GM23338 (cell line): ENCODE measurements at regions not wholly inside any gene's neighbourhood (a gene's known extent, or its start where the extent isn't known, plus 50 kb on each side); places are given as distances from the start of the nearest gene placed in this dataset.

Experiments
- ATAC-seq: fragments of 200-7000 bp; cut with Tn5 transposase; 3 replicates; pipeline ENCODE4 v1.9.1; 2020
- DNase-seq: peaks from one replicate; pipeline ENCODE4 v3.0.0-alpha.2; 2015; ENCODE audit warnings: low spot score
- H2AFZ ChIP-seq: fragments of 200-600 bp; sonication (generic); 2 replicates; pipeline ENCODE4 v1.8.0; 2016; ENCODE audit warnings: antibody characterized with exemption, mild to moderate bottlenecking, moderate library complexity
- H3F3A ChIP-seq: fragments of 200-600 bp; sonication (generic); replicated peaks from 2 replicates; pipeline ENCODE4 v1.8.0; 2017; ENCODE audit warnings: antibody characterized with exemption, mixed run types, low read depth
- H3K27ac ChIP-seq: fragments of 200-600 bp; sonication (generic); 2 replicates; pipeline ENCODE4 v1.6.1; 2016; ENCODE audit warnings: low read depth
- H3K27me3 ChIP-seq: fragments of 200-600 bp; sonication (generic); 2 replicates; pipeline ENCODE4 v1.8.0; 2016; ENCODE audit warnings: mild to moderate bottlenecking, mixed run types, moderate library complexity; ENCODE audit not compliant: insufficient read depth
- H3K36me3 ChIP-seq: fragments of 200-600 bp; sonication (generic); 2 replicates; pipeline ENCODE4 v1.8.0; 2016; ENCODE audit warnings: mild to moderate bottlenecking; ENCODE audit not compliant: insufficient read depth
- H3K4me1 ChIP-seq: fragments of 200-600 bp; sonication (generic); 2 replicates; pipeline ENCODE4 v1.8.0; 2016; ENCODE audit warnings: mild to moderate bottlenecking, moderate library complexity; ENCODE audit not compliant: insufficient read depth
- H3K4me2 ChIP-seq: fragments of 200-600 bp; sonication (generic); 2 replicates; pipeline ENCODE4 v1.7.1; 2017; ENCODE audit warnings: mixed run types
- H3K4me3 ChIP-seq: fragments of 200-600 bp; sonication (generic); 2 replicates; pipeline ENCODE4 v1.6.1; 2016; ENCODE audit warnings: mixed run types
- H3K79me2 ChIP-seq: fragments of 200-600 bp; sonication (generic); replicated peaks from 2 replicates; pipeline ENCODE4 v1.8.0; 2017; ENCODE audit warnings: mild to moderate bottlenecking; ENCODE audit not compliant: insufficient read depth
- H3K9me2 ChIP-seq: fragments of 200-600 bp; sonication (generic); 2 replicates; pipeline ENCODE4 v1.8.0; 2017; ENCODE audit not compliant: insufficient read depth
- H4K20me1 ChIP-seq: fragments of 200-600 bp; sonication (generic); replicated peaks from 2 replicates; pipeline ENCODE4 v1.8.0; 2017; ENCODE audit warnings: mild to moderate bottlenecking; ENCODE audit not compliant: insufficient read depth
- H3K27ac Mint-ChIP-seq: 2 replicates; pipeline ENCODE4 v1.8.0; 2020; ENCODE audit warnings: inconsistent platforms, mild to moderate bottlenecking, moderate library complexity, mixed read lengths
- H3K27me3 Mint-ChIP-seq: 3 replicates; pipeline ENCODE4 v1.8.0; 2022; ENCODE audit warnings: low read depth, mild to moderate bottlenecking, moderate library complexity, mixed read lengths, inconsistent platforms; ENCODE audit not compliant: insufficient read depth, poor library complexity
- H3K36me3 Mint-ChIP-seq: 3 replicates; pipeline ENCODE4 v1.8.0; 2021; ENCODE audit warnings: low read depth, mild to moderate bottlenecking, inconsistent platforms, moderate library complexity, mixed read lengths
- H3K4me1 Mint-ChIP-seq: 3 replicates; pipeline ENCODE4 v1.8.0; 2020; ENCODE audit warnings: mild to moderate bottlenecking, inconsistent platforms, mixed read lengths
- H3K4me3 Mint-ChIP-seq: 3 replicates; pipeline ENCODE4 v1.8.0; 2021; ENCODE audit warnings: moderate library complexity, mild to moderate bottlenecking, inconsistent platforms, mixed read lengths
- H3K9me3 Mint-ChIP-seq: 3 replicates; pipeline ENCODE4 v1.8.0; 2020; ENCODE audit warnings: moderate library complexity, mild to moderate bottlenecking, inconsistent platforms, mixed read lengths
- CREB1 ChIP-seq: fragments of 250-450 bp; sonication (Bioruptor Pico); IDR thresholded peaks from 2 replicates; pipeline ENCODE4 v1.5.0; 2020; ENCODE audit warnings: low read depth, mild to moderate bottlenecking, moderate library complexity
- CTCF ChIP-seq, 2 experiments: fragments of 200-600 bp in 1 of 2; sonication (generic) in 1 of 2; conservative IDR thresholded peaks; 2 replicates each; pipeline versions ENCODE4 v1.5.1 to v1.6.1; 2016 to 2017; ENCODE audit warnings: antibody characterized with exemption in 2 of 2, low read depth in 2 of 2, mild to moderate bottlenecking in 2 of 2, moderate library complexity in 1 of 2
- EZH2 ChIP-seq: fragments of 200-600 bp; sonication (generic); IDR thresholded peaks from one replicate; pipeline ENCODE4 v1.8.0; 2017; ENCODE audit warnings: antibody characterized with exemption, mild to moderate bottlenecking, low read depth; ENCODE audit not compliant: unreplicated experiment
- EZH2phosphoT487 ChIP-seq: fragments of 200-600 bp; sonication (generic); IDR thresholded peaks from one replicate; pipeline ENCODE4 v1.8.1; 2018; ENCODE audit warnings: antibody characterized with exemption; ENCODE audit not compliant: unreplicated experiment
- JUNB ChIP-seq: IDR thresholded peaks from one replicate; pipeline ENCODE4 v1.6.1; 2016; ENCODE audit warnings: antibody characterized with exemption; ENCODE audit not compliant: unreplicated experiment
- NANOG ChIP-seq: IDR thresholded peaks from 2 replicates; pipeline ENCODE4 v1.6.1; 2016; ENCODE audit warnings: antibody characterized with exemption, borderline replicate concordance
- POLR2AphosphoS5 ChIP-seq: IDR thresholded peaks from 2 replicates; pipeline ENCODE4 v1.6.1; 2016; ENCODE audit warnings: antibody characterized with exemption, low read depth
- REST ChIP-seq: IDR thresholded peaks from one replicate; pipeline ENCODE4 v1.6.1; 2018; ENCODE audit warnings: antibody characterized with exemption; ENCODE audit not compliant: unreplicated experiment
- STAT1 ChIP-seq: IDR thresholded peaks from one replicate; pipeline ENCODE4 v1.6.1; 2016; ENCODE audit warnings: antibody characterized with exemption; ENCODE audit not compliant: unreplicated experiment
- ZNF114 ChIP-seq: fragments of 250-450 bp; sonication (Bioruptor Pico); IDR thresholded peaks from 2 replicates; pipeline ENCODE4 v1.5.0; 2020; ENCODE audit warnings: mild to moderate bottlenecking, moderate library complexity
- ZNF331 ChIP-seq: fragments of 250-450 bp; sonication (Bioruptor Pico); IDR thresholded peaks from 2 replicates; pipeline ENCODE4 v1.5.0; 2020; ENCODE audit warnings: low read depth, mild to moderate bottlenecking, moderate library complexity
- TF ChIP-seq, protein P1 (sequence below): IDR thresholded peaks from 2 replicates; pipeline ENCODE4 v1.6.1; 2016; ENCODE audit warnings: antibody characterized with exemption
- TF ChIP-seq, protein P2 (sequence below): fragments of 250-450 bp; sonication (Bioruptor Pico); IDR thresholded peaks from 2 replicates; pipeline ENCODE4 v1.5.0; 2020; ENCODE audit warnings: mild to moderate bottlenecking, moderate library complexity

GRCh38 chr16:35748621-35749252 is 2289.3 kb downstream of the TP53TG3F start:
- peaks cover 99% of the 10 kb centered on the region for H3K9me3 Mint-ChIP-seq
- DNase-seq = no peak

More at GRCh38 chr16:35748621-35749252, 2289.3 kb downstream of the TP53TG3F start:
- Mint-ChIP-seq H3K27ac (no peak overlapping the region), H3K4me1 (no peaks in the 10 kb centered on the region; the same call in 2 of the 3 replicates), H3K36me3 (peaks cover 34% of the 10 kb centered on the region), H3K27me3 (no peaks in the 10 kb centered on the region), H3K4me3 (no peak overlapping the region)
- Histone ChIP-seq H3K4me2 (no peak overlapping the region), H3K9me2 (no peaks in the 10 kb centered on the region), H3K4me1 (no peaks in the 10 kb centered on the region), H3K4me3 (no peak overlapping the region), H3K79me2 (no peaks in the 10 kb centered on the region), H3F3A (no peaks in the 10 kb centered on the region), H3K27ac (no peak overlapping the region), H2AFZ (no peak overlapping the region), H3K27me3 (no peaks in the 10 kb centered on the region), H3K36me3 (no peaks in the 10 kb centered on the region; the same call in 1 of the 2 replicates), H4K20me1 (no peaks in the 10 kb centered on the region)
- TF ChIP-seq EZH2phosphoT487 (no peak), NANOG (no peak), JUNB (no peak), POLR2AphosphoS5 (no peak), REST (no peak), EZH2 (no peak), STAT1 (no peak), CTCF (conservative IDR thresholded peaks at IDR 0.05; ENCODE audit: low read depth in 2 of 2) (no peak), ZNF114 (no peak), ZNF331 (no peak), CREB1 (CRISPR knock-in tag) (no peak)
- TF ChIP-seq, protein P1, sequence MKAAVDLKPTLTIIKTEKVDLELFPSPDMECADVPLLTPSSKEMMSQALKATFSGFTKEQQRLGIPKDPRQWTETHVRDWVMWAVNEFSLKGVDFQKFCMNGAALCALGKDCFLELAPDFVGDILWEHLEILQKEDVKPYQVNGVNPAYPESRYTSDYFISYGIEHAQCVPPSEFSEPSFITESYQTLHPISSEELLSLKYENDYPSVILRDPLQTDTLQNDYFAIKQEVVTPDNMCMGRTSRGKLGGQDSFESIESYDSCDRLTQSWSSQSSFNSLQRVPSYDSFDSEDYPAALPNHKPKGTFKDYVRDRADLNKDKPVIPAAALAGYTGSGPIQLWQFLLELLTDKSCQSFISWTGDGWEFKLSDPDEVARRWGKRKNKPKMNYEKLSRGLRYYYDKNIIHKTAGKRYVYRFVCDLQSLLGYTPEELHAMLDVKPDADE = no peak
- TF ChIP-seq, protein P2, sequence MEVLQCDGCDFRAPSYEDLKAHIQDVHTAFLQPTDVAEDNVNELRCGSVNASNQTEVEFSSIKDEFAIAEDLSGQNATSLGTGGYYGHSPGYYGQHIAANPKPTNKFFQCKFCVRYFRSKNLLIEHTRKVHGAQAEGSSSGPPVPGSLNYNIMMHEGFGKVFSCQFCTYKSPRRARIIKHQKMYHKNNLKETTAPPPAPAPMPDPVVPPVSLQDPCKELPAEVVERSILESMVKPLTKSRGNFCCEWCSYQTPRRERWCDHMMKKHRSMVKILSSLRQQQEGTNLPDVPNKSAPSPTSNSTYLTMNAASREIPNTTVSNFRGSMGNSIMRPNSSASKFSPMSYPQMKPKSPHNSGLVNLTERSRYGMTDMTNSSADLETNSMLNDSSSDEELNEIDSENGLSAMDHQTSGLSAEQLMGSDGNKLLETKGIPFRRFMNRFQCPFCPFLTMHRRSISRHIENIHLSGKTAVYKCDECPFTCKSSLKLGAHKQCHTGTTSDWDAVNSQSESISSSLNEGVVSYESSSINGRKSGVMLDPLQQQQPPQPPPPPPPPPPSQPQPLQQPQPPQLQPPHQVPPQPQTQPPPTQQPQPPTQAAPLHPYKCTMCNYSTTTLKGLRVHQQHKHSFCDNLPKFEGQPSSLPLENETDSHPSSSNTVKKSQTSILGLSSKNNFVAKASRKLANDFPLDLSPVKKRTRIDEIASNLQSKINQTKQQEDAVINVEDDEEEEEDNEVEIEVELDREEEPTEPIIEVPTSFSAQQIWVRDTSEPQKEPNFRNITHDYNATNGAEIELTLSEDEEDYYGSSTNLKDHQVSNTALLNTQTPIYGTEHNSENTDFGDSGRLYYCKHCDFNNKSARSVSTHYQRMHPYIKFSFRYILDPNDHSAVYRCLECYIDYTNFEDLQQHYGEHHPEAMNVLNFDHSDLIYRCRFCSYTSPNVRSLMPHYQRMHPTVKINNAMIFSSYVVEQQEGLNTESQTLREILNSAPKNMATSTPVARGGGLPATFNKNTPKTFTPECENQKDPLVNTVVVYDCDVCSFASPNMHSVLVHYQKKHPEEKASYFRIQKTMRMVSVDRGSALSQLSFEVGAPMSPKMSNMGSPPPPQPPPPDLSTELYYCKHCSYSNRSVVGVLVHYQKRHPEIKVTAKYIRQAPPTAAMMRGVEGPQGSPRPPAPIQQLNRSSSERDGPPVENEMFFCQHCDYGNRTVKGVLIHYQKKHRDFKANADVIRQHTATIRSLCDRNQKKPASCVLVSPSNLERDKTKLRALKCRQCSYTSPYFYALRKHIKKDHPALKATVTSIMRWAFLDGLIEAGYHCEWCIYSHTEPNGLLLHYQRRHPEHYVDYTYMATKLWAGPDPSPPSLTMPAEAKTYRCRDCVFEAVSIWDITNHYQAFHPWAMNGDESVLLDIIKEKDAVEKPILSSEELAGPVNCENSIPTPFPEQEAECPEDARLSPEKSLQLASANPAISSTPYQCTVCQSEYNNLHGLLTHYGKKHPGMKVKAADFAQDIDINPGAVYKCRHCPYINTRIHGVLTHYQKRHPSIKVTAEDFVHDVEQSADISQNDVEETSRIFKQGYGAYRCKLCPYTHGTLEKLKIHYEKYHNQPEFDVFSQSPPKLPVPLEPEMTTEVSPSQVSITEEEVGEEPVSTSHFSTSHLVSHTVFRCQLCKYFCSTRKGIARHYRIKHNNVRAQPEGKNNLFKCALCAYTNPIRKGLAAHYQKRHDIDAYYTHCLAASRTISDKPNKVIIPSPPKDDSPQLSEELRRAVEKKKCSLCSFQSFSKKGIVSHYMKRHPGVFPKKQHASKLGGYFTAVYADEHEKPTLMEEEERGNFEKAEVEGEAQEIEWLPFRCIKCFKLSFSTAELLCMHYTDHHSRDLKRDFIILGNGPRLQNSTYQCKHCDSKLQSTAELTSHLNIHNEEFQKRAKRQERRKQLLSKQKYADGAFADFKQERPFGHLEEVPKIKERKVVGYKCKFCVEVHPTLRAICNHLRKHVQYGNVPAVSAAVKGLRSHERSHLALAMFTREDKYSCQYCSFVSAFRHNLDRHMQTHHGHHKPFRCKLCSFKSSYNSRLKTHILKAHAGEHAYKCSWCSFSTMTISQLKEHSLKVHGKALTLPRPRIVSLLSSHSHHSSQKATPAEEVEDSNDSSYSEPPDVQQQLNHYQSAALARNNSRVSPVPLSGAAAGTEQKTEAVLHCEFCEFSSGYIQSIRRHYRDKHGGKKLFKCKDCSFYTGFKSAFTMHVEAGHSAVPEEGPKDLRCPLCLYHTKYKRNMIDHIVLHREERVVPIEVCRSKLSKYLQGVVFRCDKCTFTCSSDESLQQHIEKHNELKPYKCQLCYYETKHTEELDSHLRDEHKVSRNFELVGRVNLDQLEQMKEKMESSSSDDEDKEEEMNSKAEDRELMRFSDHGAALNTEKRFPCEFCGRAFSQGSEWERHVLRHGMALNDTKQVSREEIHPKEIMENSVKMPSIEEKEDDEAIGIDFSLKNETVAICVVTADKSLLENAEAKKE = no peak
- ATAC-seq = no peak
